GM23338 (cell line): ENCODE measurements at regions not wholly inside any gene's neighbourhood (a gene's known extent, or its start where the extent isn't known, plus 50 kb on each side); places are given as distances from the start of the nearest gene placed in this dataset.

Experiments
- ATAC-seq: fragments of 200-7000 bp; cut with Tn5 transposase; 3 replicates; pipeline ENCODE4 v1.9.1; 2020
- DNase-seq: peaks from one replicate; pipeline ENCODE4 v3.0.0-alpha.2; 2015; ENCODE audit warnings: low spot score
- H2AFZ ChIP-seq: fragments of 200-600 bp; sonication (generic); 2 replicates; pipeline ENCODE4 v1.8.0; 2016; ENCODE audit warnings: antibody characterized with exemption, mild to moderate bottlenecking, moderate library complexity
- H3F3A ChIP-seq: fragments of 200-600 bp; sonication (generic); replicated peaks from 2 replicates; pipeline ENCODE4 v1.8.0; 2017; ENCODE audit warnings: antibody characterized with exemption, mixed run types, low read depth
- H3K27ac ChIP-seq: fragments of 200-600 bp; sonication (generic); 2 replicates; pipeline ENCODE4 v1.6.1; 2016; ENCODE audit warnings: low read depth
- H3K27me3 ChIP-seq: fragments of 200-600 bp; sonication (generic); 2 replicates; pipeline ENCODE4 v1.8.0; 2016; ENCODE audit warnings: mild to moderate bottlenecking, mixed run types, moderate library complexity; ENCODE audit not compliant: insufficient read depth
- H3K36me3 ChIP-seq: fragments of 200-600 bp; sonication (generic); 2 replicates; pipeline ENCODE4 v1.8.0; 2016; ENCODE audit warnings: mild to moderate bottlenecking; ENCODE audit not compliant: insufficient read depth
- H3K4me1 ChIP-seq: fragments of 200-600 bp; sonication (generic); 2 replicates; pipeline ENCODE4 v1.8.0; 2016; ENCODE audit warnings: mild to moderate bottlenecking, moderate library complexity; ENCODE audit not compliant: insufficient read depth
- H3K4me2 ChIP-seq: fragments of 200-600 bp; sonication (generic); 2 replicates; pipeline ENCODE4 v1.7.1; 2017; ENCODE audit warnings: mixed run types
- H3K4me3 ChIP-seq: fragments of 200-600 bp; sonication (generic); 2 replicates; pipeline ENCODE4 v1.6.1; 2016; ENCODE audit warnings: mixed run types
- H3K79me2 ChIP-seq: fragments of 200-600 bp; sonication (generic); replicated peaks from 2 replicates; pipeline ENCODE4 v1.8.0; 2017; ENCODE audit warnings: mild to moderate bottlenecking; ENCODE audit not compliant: insufficient read depth
- H3K9me2 ChIP-seq: fragments of 200-600 bp; sonication (generic); 2 replicates; pipeline ENCODE4 v1.8.0; 2017; ENCODE audit not compliant: insufficient read depth
- H4K20me1 ChIP-seq: fragments of 200-600 bp; sonication (generic); replicated peaks from 2 replicates; pipeline ENCODE4 v1.8.0; 2017; ENCODE audit warnings: mild to moderate bottlenecking; ENCODE audit not compliant: insufficient read depth
- H3K27ac Mint-ChIP-seq: 2 replicates; pipeline ENCODE4 v1.8.0; 2020; ENCODE audit warnings: inconsistent platforms, mild to moderate bottlenecking, moderate library complexity, mixed read lengths
- H3K27me3 Mint-ChIP-seq: 3 replicates; pipeline ENCODE4 v1.8.0; 2022; ENCODE audit warnings: low read depth, mild to moderate bottlenecking, moderate library complexity, mixed read lengths, inconsistent platforms; ENCODE audit not compliant: insufficient read depth, poor library complexity
- H3K36me3 Mint-ChIP-seq: 3 replicates; pipeline ENCODE4 v1.8.0; 2021; ENCODE audit warnings: low read depth, mild to moderate bottlenecking, inconsistent platforms, moderate library complexity, mixed read lengths
- H3K4me1 Mint-ChIP-seq: 3 replicates; pipeline ENCODE4 v1.8.0; 2020; ENCODE audit warnings: mild to moderate bottlenecking, inconsistent platforms, mixed read lengths
- H3K4me3 Mint-ChIP-seq: 3 replicates; pipeline ENCODE4 v1.8.0; 2021; ENCODE audit warnings: moderate library complexity, mild to moderate bottlenecking, inconsistent platforms, mixed read lengths
- H3K9me3 Mint-ChIP-seq: 3 replicates; pipeline ENCODE4 v1.8.0; 2020; ENCODE audit warnings: moderate library complexity, mild to moderate bottlenecking, inconsistent platforms, mixed read lengths
- CREB1 ChIP-seq: fragments of 250-450 bp; sonication (Bioruptor Pico); IDR thresholded peaks from 2 replicates; pipeline ENCODE4 v1.5.0; 2020; ENCODE audit warnings: low read depth, mild to moderate bottlenecking, moderate library complexity
- CTCF ChIP-seq, 2 experiments: fragments of 200-600 bp in 1 of 2; sonication (generic) in 1 of 2; conservative IDR thresholded peaks; 2 replicates each; pipeline versions ENCODE4 v1.5.1 to v1.6.1; 2016 to 2017; ENCODE audit warnings: antibody characterized with exemption in 2 of 2, low read depth in 2 of 2, mild to moderate bottlenecking in 2 of 2, moderate library complexity in 1 of 2
- EZH2 ChIP-seq: fragments of 200-600 bp; sonication (generic); IDR thresholded peaks from one replicate; pipeline ENCODE4 v1.8.0; 2017; ENCODE audit warnings: antibody characterized with exemption, mild to moderate bottlenecking, low read depth; ENCODE audit not compliant: unreplicated experiment
- NANOG ChIP-seq: IDR thresholded peaks from 2 replicates; pipeline ENCODE4 v1.6.1; 2016; ENCODE audit warnings: antibody characterized with exemption, borderline replicate concordance
- REST ChIP-seq: IDR thresholded peaks from one replicate; pipeline ENCODE4 v1.6.1; 2018; ENCODE audit warnings: antibody characterized with exemption; ENCODE audit not compliant: unreplicated experiment
- STAT1 ChIP-seq: IDR thresholded peaks from one replicate; pipeline ENCODE4 v1.6.1; 2016; ENCODE audit warnings: antibody characterized with exemption; ENCODE audit not compliant: unreplicated experiment
- ZNF114 ChIP-seq: fragments of 250-450 bp; sonication (Bioruptor Pico); IDR thresholded peaks from 2 replicates; pipeline ENCODE4 v1.5.0; 2020; ENCODE audit warnings: mild to moderate bottlenecking, moderate library complexity

- no peak overlapping the region for H3K4me2 ChIP-seq
- H3K27me3 Mint-ChIP-seq = peaks cover 1% of the 10 kb centered on the region
- H3K4me3 ChIP-seq = no peak overlapping the region
- ATAC-seq = no peak
- H3K4me3 Mint-ChIP-seq = no peak overlapping the region
- no peak for DNase-seq
- H3K4me1 ChIP-seq = no peaks in the 10 kb centered on the region
- H3F3A ChIP-seq = no peaks in the 10 kb centered on the region
- no peaks in the 10 kb centered on the region for H4K20me1 ChIP-seq
- H2AFZ ChIP-seq = no peak overlapping the region
- H3K36me3 ChIP-seq = no peaks in the 10 kb centered on the region
- H3K9me2 ChIP-seq = no peaks in the 10 kb centered on the region
- H3K27ac ChIP-seq = no peak overlapping the region
- H3K27me3 ChIP-seq = no peaks in the 10 kb centered on the region
- no peaks in the 10 kb centered on the region for H3K79me2 ChIP-seq
- TF ChIP-seq NANOG (no peak), ZNF114 (CRISPR knock-in tag) (no peak), CTCF (conservative IDR thresholded peaks at IDR 0.05; ENCODE audit: low read depth in 2 of 2) (0 out of 4 replicates have a peak, but pooled peaks of 1 of the 2 experiments have one; percentile 13)
- H3K4me1 Mint-ChIP-seq = no peaks in the 10 kb centered on the region
- H3K9me3 Mint-ChIP-seq = no peaks in the 10 kb centered on the region; the same call in 2 of the 3 replicates
- H3K36me3 Mint-ChIP-seq = no peaks in the 10 kb centered on the region
- no peak overlapping the region for H3K27ac Mint-ChIP-seq
Observed at GRCh38 chr3:66831931-66832330, 166.2 kb upstream of the KBTBD8 start.

- Histone ChIP-seq H3K4me1 (no peaks in the 10 kb centered on the region), H3K4me3 (no peak overlapping the region), H3K79me2 (no peaks in the 10 kb centered on the region), H3K9me2 (0 out of 2 replicates have a peak, but pooled peaks cover 2% of the 10 kb centered on the region), H2AFZ (no peak overlapping the region), H3F3A (no peaks in the 10 kb centered on the region), H3K27me3 (no peaks in the 10 kb centered on the region), H3K36me3 (no peaks in the 10 kb centered on the region), H3K4me2 (no peak overlapping the region), H4K20me1 (no peaks in the 10 kb centered on the region), H3K27ac (no peak overlapping the region)
- ATAC-seq = no peak
- TF ChIP-seq CTCF (conservative IDR thresholded peaks at IDR 0.05; ENCODE audit: low read depth in 2 of 2) (peak in 1 of 2 experiments; percentile 55; a peak in 3 of 4 replicates), STAT1 (no peak)
- H3K9me3 Mint-ChIP-seq = no peaks in the 10 kb centered on the region; the same call in 2 of the 3 replicates
- DNase-seq = peak; percentile 28
- H3K27ac Mint-ChIP-seq = no peak overlapping the region
- H3K4me1 Mint-ChIP-seq = no peaks in the 10 kb centered on the region
- no peaks in the 10 kb centered on the region for H3K27me3 Mint-ChIP-seq
- no peak overlapping the region for H3K4me3 Mint-ChIP-seq
- H3K36me3 Mint-ChIP-seq = no peaks in the 10 kb centered on the region
Observed at GRCh38 chr3:66836363-66837152, 161.5 kb upstream of the KBTBD8 start.

- H3K27me3 Mint-ChIP-seq = peaks cover 2% of the 10 kb centered on the region
- DNase-seq (no peak), ATAC-seq (no peak)
- Histone ChIP-seq H2AFZ (no peak overlapping the region), H3K79me2 (no peaks in the 10 kb centered on the region), H3K36me3 (no peaks in the 10 kb centered on the region), H3K4me1 (no peaks in the 10 kb centered on the region), H3F3A (no peaks in the 10 kb centered on the region), H3K27ac (no peak overlapping the region), H3K4me2 (no peak overlapping the region), H3K9me2 (0 out of 2 replicates have a peak, but pooled peaks cover 2% of the 10 kb centered on the region), H4K20me1 (no peaks in the 10 kb centered on the region), H3K27me3 (no peaks in the 10 kb centered on the region), H3K4me3 (no peak overlapping the region)
- H3K36me3 Mint-ChIP-seq = peaks cover 4% of the 10 kb centered on the region; the same call in 1 of the 3 replicates
- no peaks in the 10 kb centered on the region for H3K4me1 Mint-ChIP-seq
- H3K27ac Mint-ChIP-seq = no peak overlapping the region
- no peak overlapping the region for H3K4me3 Mint-ChIP-seq
- peaks cover 9% of the 10 kb centered on the region; the same call in 2 of the 3 replicates for H3K9me3 Mint-ChIP-seq
- TF ChIP-seq STAT1 = no peak
- no peak for TF ChIP-seq EZH2
- TF ChIP-seq CREB1 (CRISPR knock-in tag) = no peak
- TF ChIP-seq REST = no peak
Observed at GRCh38 chr3:66838704-66839103, 159.4 kb upstream of the KBTBD8 start.
